MCF 10A (cell line): ENCODE measurements at regions not wholly inside any gene's neighbourhood (a gene's known extent, or its start where the extent isn't known, plus 50 kb on each side); places are given as distances from the start of the nearest gene placed in this dataset. TPM values are rescaled to one million over a fixed set of nuclear protein-coding genes. Genes with fewer than 3 reads are reported as not detected.

ENCODE experiments used
- BruUV-seq: library from RNA; stranded (reverse); fragments of 400-500 nt; replicated peaks from 2 replicates; lab custom pipeline; 2021; lab: Mats Ljungman, UMichigan
- CTCF ChIA-PET: fragments of 300-600 bp; sonication (Branson Sonifier 250); formaldehyde crosslinking; extraction: SDS; loops from one replicate; lab custom pipeline; 2021; ENCODE audit warnings: antibody characterized with exemption, inconsistent platforms; lab: Yijun Ruan, JAX
- POLR2A ChIA-PET: fragments of 300-600, 350-650 bp; sonication (Branson Sonifier 250); formaldehyde crosslinking; extraction: SDS; loops from one replicate; lab custom pipeline; 2020; ENCODE audit warnings: antibody characterized with exemption, inconsistent platforms; lab: Yijun Ruan, JAX
- DNase-seq: peaks from one replicate; pipeline ENCODE4 v3.0.0-alpha.2; 2018; ENCODE audit not compliant: unreplicated experiment
- H3K27ac Mint-ChIP-seq: one replicate; pipeline ENCODE4 v1.8.0; 2022; ENCODE audit warnings: mild to moderate bottlenecking, low read depth, mixed read lengths; ENCODE audit not compliant: unreplicated experiment
- H3K27me3 Mint-ChIP-seq: one replicate; pipeline ENCODE4 v1.8.0; 2022; ENCODE audit warnings: mixed read lengths; ENCODE audit not compliant: insufficient read depth, unreplicated experiment
- H3K36me3 Mint-ChIP-seq: one replicate; pipeline ENCODE4 v1.8.0; 2022; ENCODE audit warnings: mild to moderate bottlenecking, moderate library complexity, mixed read lengths; ENCODE audit not compliant: insufficient read depth, unreplicated experiment
- H3K4me1 Mint-ChIP-seq: one replicate; pipeline ENCODE4 v1.8.0; 2022; ENCODE audit warnings: mixed read lengths; ENCODE audit not compliant: insufficient read depth, unreplicated experiment
- H3K4me3 Mint-ChIP-seq: one replicate; pipeline ENCODE4 v1.8.0; 2022; ENCODE audit warnings: mild to moderate bottlenecking, moderate library complexity, mixed read lengths; ENCODE audit not compliant: unreplicated experiment
- H3K9me3 Mint-ChIP-seq: one replicate; pipeline ENCODE4 v1.8.0; 2022; ENCODE audit warnings: mixed read lengths; ENCODE audit not compliant: unreplicated experiment
- intact Hi-C: fragments of 100-400 bp; cut with micrococcal nuclease; formaldehyde crosslinking; loops from 2 replicates; pipeline ENCODE4 v1.14.1; 2022
- microRNA-seq: library from miRNA; unstranded; fragments of <30 nt; microRNA quantifications from one replicate; pipeline ENCODE4 v1.2.0, GENCODE V29; 2022
- TF ChIP-seq, protein P1 (sequence below): fragments of 200-600 bp; IDR thresholded peaks from one replicate; pipeline ENCODE4 v1.8.0; 2022; ENCODE audit warnings: antibody characterized with exemption, mild to moderate bottlenecking; ENCODE audit not compliant: unreplicated experiment

GRCh38 chr2:181407171-181407570, 50.0 kb upstream of the ITGA4 start:
- Mint-ChIP-seq H3K27ac (no peak overlapping the region), H3K9me3 (no peaks in the 10 kb centered on the region), H3K4me3 (no peak overlapping the region), H3K36me3 (no peaks in the 10 kb centered on the region), H3K27me3 (no peaks in the 10 kb centered on the region), H3K4me1 (no peaks in the 10 kb centered on the region)
- TF ChIP-seq, protein P1, sequence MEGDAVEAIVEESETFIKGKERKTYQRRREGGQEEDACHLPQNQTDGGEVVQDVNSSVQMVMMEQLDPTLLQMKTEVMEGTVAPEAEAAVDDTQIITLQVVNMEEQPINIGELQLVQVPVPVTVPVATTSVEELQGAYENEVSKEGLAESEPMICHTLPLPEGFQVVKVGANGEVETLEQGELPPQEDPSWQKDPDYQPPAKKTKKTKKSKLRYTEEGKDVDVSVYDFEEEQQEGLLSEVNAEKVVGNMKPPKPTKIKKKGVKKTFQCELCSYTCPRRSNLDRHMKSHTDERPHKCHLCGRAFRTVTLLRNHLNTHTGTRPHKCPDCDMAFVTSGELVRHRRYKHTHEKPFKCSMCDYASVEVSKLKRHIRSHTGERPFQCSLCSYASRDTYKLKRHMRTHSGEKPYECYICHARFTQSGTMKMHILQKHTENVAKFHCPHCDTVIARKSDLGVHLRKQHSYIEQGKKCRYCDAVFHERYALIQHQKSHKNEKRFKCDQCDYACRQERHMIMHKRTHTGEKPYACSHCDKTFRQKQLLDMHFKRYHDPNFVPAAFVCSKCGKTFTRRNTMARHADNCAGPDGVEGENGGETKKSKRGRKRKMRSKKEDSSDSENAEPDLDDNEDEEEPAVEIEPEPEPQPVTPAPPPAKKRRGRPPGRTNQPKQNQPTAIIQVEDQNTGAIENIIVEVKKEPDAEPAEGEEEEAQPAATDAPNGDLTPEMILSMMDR: no peak
- intact Hi-C loops: no loop called here
- CTCF ChIA-PET: interaction anchor here (0.6 to 1.0 kb wide), 2 partner anchors 32 to 55 kb away, joined by 3 read pairs; no protein-coding TSS in a partner anchor
- POLR2A ChIA-PET: no interaction called here
- BruUV-seq: no TSS peak
- DNase-seq: no peak

Small RNA genes in the stretch of these regions (microRNA-seq; reads per million reads assigned to microRNA genes)
- not detected for gene MIR4437
